ENCODE measurements at regions not wholly inside any gene's neighbourhood (a gene's known extent, or its start where the extent isn't known, plus 50 kb on each side); places are given as distances from the start of the nearest gene placed in this dataset.

- Mint-ChIP-seq H3K27me3 (ENCODE audit: low read depth) (no peaks in the 10 kb centered on the region), H3K4me3 (no peak overlapping the region), H3K9me3 (peaks cover 7% of the 10 kb centered on the region), H3K36me3 (peaks cover under 1% of the 10 kb centered on the region), H3K4me1 (peaks cover 19% of the 10 kb centered on the region), H3K27ac (no peak overlapping the region)
- TF ChIP-seq CTCF (IDR thresholded peaks at IDR 0.05; ENCODE audit: unreplicated experiment) = no peak
- no peak for DNase-seq (ENCODE audit: low spot score in 2 of 2, unreplicated experiment in 2 of 2)
Measured at GRCh38 chr3:55413236-55413635, 73.9 kb downstream of the WNT5A start.

GRCh38 chr3:55412545-55412944 lies 74.6 kb downstream of the WNT5A start:
- DNase-seq (ENCODE audit: low spot score in 2 of 2, unreplicated experiment in 2 of 2) = no peak
- H3K9me3 Mint-ChIP-seq = peaks cover under 1% of the 10 kb centered on the region
- TF ChIP-seq CTCF (IDR thresholded peaks at IDR 0.05; ENCODE audit: unreplicated experiment) = no peak
- peaks cover 19% of the 10 kb centered on the region for H3K4me1 Mint-ChIP-seq
- H3K27me3 Mint-ChIP-seq (ENCODE audit: low read depth) = no peaks in the 10 kb centered on the region
- H3K4me3 Mint-ChIP-seq = no peak overlapping the region
- no peak overlapping the region for H3K27ac Mint-ChIP-seq
- H3K36me3 Mint-ChIP-seq = no peaks in the 10 kb centered on the region

- DNase-seq (ENCODE audit: low spot score in 2 of 2, unreplicated experiment in 2 of 2) = no peak
- H3K27me3 Mint-ChIP-seq (ENCODE audit: low read depth) = no peaks in the 10 kb centered on the region
- no peak overlapping the region for H3K27ac Mint-ChIP-seq
- H3K4me1 Mint-ChIP-seq = peaks cover 2% of the 10 kb centered on the region
- no peaks in the 10 kb centered on the region for H3K36me3 Mint-ChIP-seq
- TF ChIP-seq CTCF (IDR thresholded peaks at IDR 0.05; ENCODE audit: unreplicated experiment) = no peak
- peaks cover 3% of the 10 kb centered on the region for H3K9me3 Mint-ChIP-seq
- no peak overlapping the region for H3K4me3 Mint-ChIP-seq
Measured at GRCh38 chr3:55409806-55410205, 77.3 kb downstream of the WNT5A start.

GRCh38 chr3:55408193-55408826 lies 78.8 kb downstream of the WNT5A start:
- Mint-ChIP-seq H3K4me3 (no peak overlapping the region), H3K4me1 (peaks cover 2% of the 10 kb centered on the region), H3K27me3 (ENCODE audit: low read depth) (no peaks in the 10 kb centered on the region), H3K9me3 (peaks cover 3% of the 10 kb centered on the region), H3K36me3 (no peaks in the 10 kb centered on the region), H3K27ac (no peak overlapping the region)
- no peak for DNase-seq (ENCODE audit: low spot score in 2 of 2, unreplicated experiment in 2 of 2)
- TF ChIP-seq CTCF (IDR thresholded peaks at IDR 0.05; ENCODE audit: unreplicated experiment) = no peak

- Mint-ChIP-seq H3K27ac (no peak overlapping the region), H3K9me3 (peaks cover 3% of the 10 kb centered on the region), H3K27me3 (ENCODE audit: low read depth) (no peaks in the 10 kb centered on the region), H3K36me3 (no peaks in the 10 kb centered on the region), H3K4me1 (no peaks in the 10 kb centered on the region), H3K4me3 (no peak overlapping the region)
- TF ChIP-seq CTCF (IDR thresholded peaks at IDR 0.05; ENCODE audit: unreplicated experiment) = no peak
- DNase-seq (ENCODE audit: low spot score in 2 of 2, unreplicated experiment in 2 of 2) = no peak
Measured at GRCh38 chr3:55407426-55407820, 79.7 kb downstream of the WNT5A start.

Measured in mesothelial cell of epicardium (in vitro differentiated cells).